Testis (tissue), 2 donors: ENCODE measurements at regions not wholly inside any gene's neighbourhood (a gene's known extent, or its start where the extent isn't known, plus 50 kb on each side); places are given as distances from the start of the nearest gene placed in this dataset.
A peak's percentile ranks its signal among the peaks of the same experiment; 100 is the strongest.

ENCODE experiments used
- DNase-seq: peaks from one replicate; pipeline ENCODE4 v3.0.0-alpha.2; 2019
- H3K27ac ChIP-seq, 2 donors: fragments of 200-600 bp; sonication (generic); one replicate each; pipeline ENCODE4 v1.5.1; 2019
- H3K27me3 ChIP-seq: fragments of 200-600 bp; sonication (generic); one replicate; pipeline ENCODE4 v1.5.1; 2019
- H3K36me3 ChIP-seq: fragments of 200-600 bp; sonication (generic); one replicate; pipeline ENCODE4 v1.5.1; 2017; ENCODE audit warnings: low read depth; ENCODE audit errors: missing control alignments
- H3K4me1 ChIP-seq: fragments of 200-600 bp; sonication (generic); one replicate; pipeline ENCODE4 v1.5.1; 2019
- H3K4me3 ChIP-seq, 2 donors: fragments of 200-600 bp; sonication (generic); one replicate each; pipeline ENCODE4 v1.5.1; 2017 to 2019
- H3K9me3 ChIP-seq: fragments of 200-600 bp; sonication (generic); one replicate; pipeline ENCODE4 v1.5.1; 2017
- POLR2A ChIP-seq: fragments of 450-650 bp; IDR thresholded peaks from one replicate; pipeline ENCODE4 v1.6.1; 2017; ENCODE audit warnings: antibody characterized with exemption, mild to moderate bottlenecking, moderate library complexity
- WGBS, 2 donors: methylation state at CpG; one replicate each; pipeline ENCODE4 v1.1.5; 2018; 5-methylcytosine and 5-hydroxymethylcytosine counted together
- intact Hi-C: fragments of 100-400 bp; cut with DNase I; formaldehyde crosslinking; loops from one replicate; pipeline ENCODE4 v1.15.1; 2023; ENCODE audit warnings: low total_unique reads
- TF ChIP-seq, protein P1 (sequence below), 3 experiments: fragments of 450-650 bp in 2 of 3; fragments of 200-600 bp in 1 of 3; sonication (generic) in 1 of 3; IDR thresholded peaks; one replicate each; pipeline ENCODE4 v1.5.1; 2016 to 2019; ENCODE audit warnings: antibody characterized with exemption in 3 of 3, mild to moderate bottlenecking in 2 of 3, moderate library complexity in 1 of 3

DNA sequence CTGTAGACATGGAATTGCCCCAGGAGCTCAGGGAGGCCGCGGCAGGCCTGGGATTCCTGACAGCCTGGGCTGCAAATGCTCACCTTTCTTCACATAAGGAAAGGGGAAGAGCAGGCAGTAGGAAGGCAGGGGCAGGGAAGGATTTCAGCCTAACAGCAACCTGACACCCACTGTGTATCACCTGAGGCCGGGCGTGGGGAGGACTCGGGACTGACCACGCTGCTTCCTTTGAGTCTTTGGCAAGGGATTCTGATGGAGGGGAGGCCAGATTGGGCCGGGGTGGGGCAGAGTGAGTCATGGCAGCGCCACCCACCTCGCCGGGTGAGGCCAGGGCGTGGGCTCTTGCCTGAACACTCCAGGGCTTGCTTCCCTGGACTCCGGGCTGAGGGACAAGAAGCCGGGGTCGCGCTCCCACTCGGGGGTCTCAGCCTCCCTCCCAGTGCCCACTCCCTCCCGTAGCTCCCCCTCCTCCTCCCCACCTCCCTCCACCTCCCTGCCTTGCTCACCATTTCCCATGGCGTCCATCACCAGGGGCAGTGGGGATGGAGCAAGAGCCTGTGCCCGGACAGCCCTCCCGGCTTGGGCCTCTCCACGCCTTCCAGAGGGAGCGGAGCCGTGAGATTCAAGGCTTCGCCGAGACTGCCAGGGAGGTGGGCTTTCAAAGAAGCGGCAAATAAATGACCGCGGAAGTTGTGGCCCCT is 247.9 kb upstream of the RTL1 start:
- H3K36me3 ChIP-seq, result no peaks in the 10 kb centered on the region
- peak overlapping the region in 1 of 2 donors; percentile 14 for H3K4me3 ChIP-seq
- H3K4me1 ChIP-seq, result peaks cover 4% of the 10 kb centered on the region
- no peaks in the 10 kb centered on the region for H3K27me3 ChIP-seq
- intact Hi-C loops, result no loop called here
- H3K27ac ChIP-seq, result no peak overlapping the region
- TF ChIP-seq, protein P1, sequence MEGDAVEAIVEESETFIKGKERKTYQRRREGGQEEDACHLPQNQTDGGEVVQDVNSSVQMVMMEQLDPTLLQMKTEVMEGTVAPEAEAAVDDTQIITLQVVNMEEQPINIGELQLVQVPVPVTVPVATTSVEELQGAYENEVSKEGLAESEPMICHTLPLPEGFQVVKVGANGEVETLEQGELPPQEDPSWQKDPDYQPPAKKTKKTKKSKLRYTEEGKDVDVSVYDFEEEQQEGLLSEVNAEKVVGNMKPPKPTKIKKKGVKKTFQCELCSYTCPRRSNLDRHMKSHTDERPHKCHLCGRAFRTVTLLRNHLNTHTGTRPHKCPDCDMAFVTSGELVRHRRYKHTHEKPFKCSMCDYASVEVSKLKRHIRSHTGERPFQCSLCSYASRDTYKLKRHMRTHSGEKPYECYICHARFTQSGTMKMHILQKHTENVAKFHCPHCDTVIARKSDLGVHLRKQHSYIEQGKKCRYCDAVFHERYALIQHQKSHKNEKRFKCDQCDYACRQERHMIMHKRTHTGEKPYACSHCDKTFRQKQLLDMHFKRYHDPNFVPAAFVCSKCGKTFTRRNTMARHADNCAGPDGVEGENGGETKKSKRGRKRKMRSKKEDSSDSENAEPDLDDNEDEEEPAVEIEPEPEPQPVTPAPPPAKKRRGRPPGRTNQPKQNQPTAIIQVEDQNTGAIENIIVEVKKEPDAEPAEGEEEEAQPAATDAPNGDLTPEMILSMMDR (IDR thresholded peaks at IDR 0.05), result no peak
- H3K9me3 ChIP-seq, result no peaks in the 10 kb centered on the region
- no peak for DNase-seq
- 60 to 63% methylated on average over 21 to 28 of the region's 28 CpGs for WGBS, 2 donors

DNA sequence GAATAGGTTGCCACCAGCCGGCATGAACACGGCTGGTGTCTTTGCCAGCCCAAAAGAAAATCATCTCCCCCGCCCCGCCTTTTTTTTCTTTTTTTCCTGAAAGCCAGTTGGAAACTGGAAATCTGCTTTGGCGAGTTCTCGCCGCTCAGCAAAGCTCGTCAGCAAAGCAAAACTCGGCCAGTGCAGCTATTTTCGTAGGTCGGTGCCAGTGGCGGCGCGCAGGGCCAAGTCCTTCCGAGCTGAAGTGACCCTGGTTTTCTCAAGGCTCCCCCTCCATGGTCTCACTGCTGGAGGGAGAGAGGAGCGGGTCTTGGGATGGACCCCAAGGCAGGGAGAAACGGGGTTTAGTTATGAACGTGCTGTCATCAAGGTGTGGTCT is 248.4 kb upstream of the RTL1 start:
- Histone ChIP-seq H3K27ac (no peak overlapping the region), H3K4me1 (peaks cover 4% of the 10 kb centered on the region), H3K4me3 (peak overlapping the region in 1 of 2 donors; percentile 14), H3K9me3 (no peaks in the 10 kb centered on the region), H3K36me3 (no peaks in the 10 kb centered on the region), H3K27me3 (no peaks in the 10 kb centered on the region)
- WGBS, 2 donors, result 60 to 71% methylated on average over 18 of the region's 18 CpGs
- intact Hi-C loops, result no loop called here
- no peak for DNase-seq
- TF ChIP-seq, protein P1 (IDR thresholded peaks at IDR 0.05), result no peak
- no peak for TF ChIP-seq POLR2A

DNA sequence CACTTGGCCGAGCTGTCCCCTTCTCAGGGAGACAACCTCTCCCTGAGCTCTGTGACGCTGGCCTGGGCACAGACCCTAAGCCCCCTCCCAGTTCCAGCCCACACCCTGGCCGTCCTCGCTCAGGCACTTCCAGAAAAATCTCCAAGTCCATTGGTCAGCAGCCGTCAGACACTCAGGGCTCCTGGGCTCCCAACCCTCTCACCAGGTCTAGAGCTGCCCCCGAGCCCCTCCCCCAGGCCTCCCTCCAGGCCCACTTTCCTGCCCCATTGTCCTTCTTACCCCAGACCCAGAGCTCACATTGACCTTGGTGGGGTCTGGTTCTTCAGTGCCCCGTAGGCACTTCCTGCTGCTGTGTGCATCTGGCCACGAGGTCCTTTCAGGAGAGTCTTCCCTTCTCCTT is 249.3 kb upstream of the RTL1 start:
- TF ChIP-seq POLR2A, result no peak
- TF ChIP-seq, protein P1 (IDR thresholded peaks at IDR 0.05), result no peak
- 82 to 87% methylated on average over 8 of the region's 8 CpGs for WGBS, 2 donors
- DNase-seq, result no peak

DNA sequence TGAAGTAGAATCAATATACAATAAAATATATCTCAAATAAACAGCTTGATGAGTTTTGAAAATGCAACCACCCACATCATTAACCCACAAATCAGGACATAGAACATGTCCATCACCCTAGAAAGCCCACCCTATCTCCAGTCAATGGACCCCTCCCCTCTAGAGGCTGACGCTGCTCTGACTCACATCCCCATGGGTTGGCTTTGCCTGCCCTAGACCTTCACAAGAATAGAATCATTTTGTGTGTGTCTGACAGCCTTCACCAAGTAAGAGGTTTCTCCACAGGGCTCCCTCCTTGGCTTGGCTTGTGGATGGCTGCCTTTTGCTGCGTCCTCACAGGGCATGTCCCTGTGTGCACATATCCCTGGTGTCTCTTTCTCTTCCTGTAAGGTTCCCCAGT is 250.2 kb upstream of the RTL1 start:
- Histone ChIP-seq H3K27me3 (no peaks in the 10 kb centered on the region), H3K4me3 (no peak overlapping the region), H3K4me1 (peaks cover 4% of the 10 kb centered on the region), H3K9me3 (no peaks in the 10 kb centered on the region), H3K36me3 (no peaks in the 10 kb centered on the region), H3K27ac (no peak overlapping the region)
- intact Hi-C loops, result no loop called here
- 90 to 94% methylated on average over 2 of the region's 2 CpGs for WGBS, 2 donors
- no peak for DNase-seq
- TF ChIP-seq, protein P1 (IDR thresholded peaks at IDR 0.05), result no peak
- no peak for TF ChIP-seq POLR2A

More for the DNA sequence above, 249.3 kb upstream of the RTL1 start:
- intact Hi-C loops, result no loop called here
- Histone ChIP-seq H3K9me3 (no peaks in the 10 kb centered on the region), H3K27me3 (no peaks in the 10 kb centered on the region), H3K36me3 (no peaks in the 10 kb centered on the region), H3K27ac (no peak overlapping the region), H3K4me3 (no peak overlapping the region), H3K4me1 (peaks cover 4% of the 10 kb centered on the region)

DNA sequence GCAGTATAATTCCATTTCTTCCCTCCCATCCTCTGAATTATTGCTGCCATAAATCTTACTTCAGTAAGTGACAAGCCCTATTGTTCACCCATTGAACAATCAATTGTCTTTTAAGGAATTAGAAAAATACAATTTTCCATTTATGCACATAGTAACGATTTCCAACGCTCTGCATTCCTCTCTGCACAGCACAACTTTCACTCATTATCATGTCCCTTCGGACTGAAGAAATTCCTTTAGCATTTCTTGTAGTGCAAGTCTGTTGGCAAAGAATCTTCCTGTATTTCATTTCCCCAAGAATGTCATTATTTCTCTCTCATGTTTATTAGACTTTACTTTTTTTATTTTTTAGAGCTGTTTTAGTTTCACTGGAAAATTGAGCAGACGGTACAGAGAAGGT is 252.1 kb upstream of the RTL1 start:
- Histone ChIP-seq H3K4me1 (peaks cover 4% of the 10 kb centered on the region), H3K9me3 (no peaks in the 10 kb centered on the region), H3K27ac (no peak overlapping the region), H3K27me3 (no peaks in the 10 kb centered on the region), H3K36me3 (no peaks in the 10 kb centered on the region), H3K4me3 (no peak overlapping the region)
- intact Hi-C loops, result no loop called here
- no peak for DNase-seq
- WGBS, 2 donors, result 37 to 46% methylated on average over 4 of the region's 4 CpGs
- TF ChIP-seq, protein P1 (IDR thresholded peaks at IDR 0.05), result no peak
- TF ChIP-seq POLR2A, result no peak
